GM23338 (cell line): ENCODE measurements at regions not wholly inside any gene's neighbourhood (a gene's known extent, or its start where the extent isn't known, plus 50 kb on each side); places are given as distances from the start of the nearest gene placed in this dataset.

Experiments
- ATAC-seq: fragments of 200-7000 bp; cut with Tn5 transposase; 3 replicates; pipeline ENCODE4 v1.9.1; 2020
- DNase-seq: peaks from one replicate; pipeline ENCODE4 v3.0.0-alpha.2; 2015; ENCODE audit warnings: low spot score
- H2AFZ ChIP-seq: fragments of 200-600 bp; sonication (generic); 2 replicates; pipeline ENCODE4 v1.8.0; 2016; ENCODE audit warnings: antibody characterized with exemption, mild to moderate bottlenecking, moderate library complexity
- H3F3A ChIP-seq: fragments of 200-600 bp; sonication (generic); replicated peaks from 2 replicates; pipeline ENCODE4 v1.8.0; 2017; ENCODE audit warnings: antibody characterized with exemption, mixed run types, low read depth
- H3K27ac ChIP-seq: fragments of 200-600 bp; sonication (generic); 2 replicates; pipeline ENCODE4 v1.6.1; 2016; ENCODE audit warnings: low read depth
- H3K27me3 ChIP-seq: fragments of 200-600 bp; sonication (generic); 2 replicates; pipeline ENCODE4 v1.8.0; 2016; ENCODE audit warnings: mild to moderate bottlenecking, mixed run types, moderate library complexity; ENCODE audit not compliant: insufficient read depth
- H3K36me3 ChIP-seq: fragments of 200-600 bp; sonication (generic); 2 replicates; pipeline ENCODE4 v1.8.0; 2016; ENCODE audit warnings: mild to moderate bottlenecking; ENCODE audit not compliant: insufficient read depth
- H3K4me1 ChIP-seq: fragments of 200-600 bp; sonication (generic); 2 replicates; pipeline ENCODE4 v1.8.0; 2016; ENCODE audit warnings: mild to moderate bottlenecking, moderate library complexity; ENCODE audit not compliant: insufficient read depth
- H3K4me2 ChIP-seq: fragments of 200-600 bp; sonication (generic); 2 replicates; pipeline ENCODE4 v1.7.1; 2017; ENCODE audit warnings: mixed run types
- H3K4me3 ChIP-seq: fragments of 200-600 bp; sonication (generic); 2 replicates; pipeline ENCODE4 v1.6.1; 2016; ENCODE audit warnings: mixed run types
- H3K79me2 ChIP-seq: fragments of 200-600 bp; sonication (generic); replicated peaks from 2 replicates; pipeline ENCODE4 v1.8.0; 2017; ENCODE audit warnings: mild to moderate bottlenecking; ENCODE audit not compliant: insufficient read depth
- H3K9me2 ChIP-seq: fragments of 200-600 bp; sonication (generic); 2 replicates; pipeline ENCODE4 v1.8.0; 2017; ENCODE audit not compliant: insufficient read depth
- H4K20me1 ChIP-seq: fragments of 200-600 bp; sonication (generic); replicated peaks from 2 replicates; pipeline ENCODE4 v1.8.0; 2017; ENCODE audit warnings: mild to moderate bottlenecking; ENCODE audit not compliant: insufficient read depth
- H3K27ac Mint-ChIP-seq: 2 replicates; pipeline ENCODE4 v1.8.0; 2020; ENCODE audit warnings: inconsistent platforms, mild to moderate bottlenecking, moderate library complexity, mixed read lengths
- H3K27me3 Mint-ChIP-seq: 3 replicates; pipeline ENCODE4 v1.8.0; 2022; ENCODE audit warnings: low read depth, mild to moderate bottlenecking, moderate library complexity, mixed read lengths, inconsistent platforms; ENCODE audit not compliant: insufficient read depth, poor library complexity
- H3K36me3 Mint-ChIP-seq: 3 replicates; pipeline ENCODE4 v1.8.0; 2021; ENCODE audit warnings: low read depth, mild to moderate bottlenecking, inconsistent platforms, moderate library complexity, mixed read lengths
- H3K4me1 Mint-ChIP-seq: 3 replicates; pipeline ENCODE4 v1.8.0; 2020; ENCODE audit warnings: mild to moderate bottlenecking, inconsistent platforms, mixed read lengths
- H3K4me3 Mint-ChIP-seq: 3 replicates; pipeline ENCODE4 v1.8.0; 2021; ENCODE audit warnings: moderate library complexity, mild to moderate bottlenecking, inconsistent platforms, mixed read lengths
- H3K9me3 Mint-ChIP-seq: 3 replicates; pipeline ENCODE4 v1.8.0; 2020; ENCODE audit warnings: moderate library complexity, mild to moderate bottlenecking, inconsistent platforms, mixed read lengths
- CREB1 ChIP-seq: fragments of 250-450 bp; sonication (Bioruptor Pico); IDR thresholded peaks from 2 replicates; pipeline ENCODE4 v1.5.0; 2020; ENCODE audit warnings: low read depth, mild to moderate bottlenecking, moderate library complexity
- EZH2 ChIP-seq: fragments of 200-600 bp; sonication (generic); IDR thresholded peaks from one replicate; pipeline ENCODE4 v1.8.0; 2017; ENCODE audit warnings: antibody characterized with exemption, mild to moderate bottlenecking, low read depth; ENCODE audit not compliant: unreplicated experiment
- JUNB ChIP-seq: IDR thresholded peaks from one replicate; pipeline ENCODE4 v1.6.1; 2016; ENCODE audit warnings: antibody characterized with exemption; ENCODE audit not compliant: unreplicated experiment
- NANOG ChIP-seq: IDR thresholded peaks from 2 replicates; pipeline ENCODE4 v1.6.1; 2016; ENCODE audit warnings: antibody characterized with exemption, borderline replicate concordance
- POLR2AphosphoS5 ChIP-seq: IDR thresholded peaks from 2 replicates; pipeline ENCODE4 v1.6.1; 2016; ENCODE audit warnings: antibody characterized with exemption, low read depth
- STAT1 ChIP-seq: IDR thresholded peaks from one replicate; pipeline ENCODE4 v1.6.1; 2016; ENCODE audit warnings: antibody characterized with exemption; ENCODE audit not compliant: unreplicated experiment
- ZNF114 ChIP-seq: fragments of 250-450 bp; sonication (Bioruptor Pico); IDR thresholded peaks from 2 replicates; pipeline ENCODE4 v1.5.0; 2020; ENCODE audit warnings: mild to moderate bottlenecking, moderate library complexity
- ZNF331 ChIP-seq: fragments of 250-450 bp; sonication (Bioruptor Pico); IDR thresholded peaks from 2 replicates; pipeline ENCODE4 v1.5.0; 2020; ENCODE audit warnings: low read depth, mild to moderate bottlenecking, moderate library complexity
- TF ChIP-seq, protein P1 (sequence below), 2 experiments: fragments of 200-600 bp in 1 of 2; sonication (generic) in 1 of 2; conservative IDR thresholded peaks; 2 replicates each; pipeline versions ENCODE4 v1.5.1 to v1.6.1; 2016 to 2017; ENCODE audit warnings: antibody characterized with exemption in 2 of 2, low read depth in 2 of 2, mild to moderate bottlenecking in 2 of 2, moderate library complexity in 1 of 2
- TF ChIP-seq, protein P2 (sequence below): IDR thresholded peaks from 2 replicates; pipeline ENCODE4 v1.6.1; 2016; ENCODE audit warnings: antibody characterized with exemption
- TF ChIP-seq, protein P3 (sequence below): IDR thresholded peaks from one replicate; pipeline ENCODE4 v1.6.1; 2018; ENCODE audit warnings: antibody characterized with exemption; ENCODE audit not compliant: unreplicated experiment
- TF ChIP-seq, protein P4 (sequence below): fragments of 250-450 bp; sonication (Bioruptor Pico); IDR thresholded peaks from 2 replicates; pipeline ENCODE4 v1.5.0; 2020; ENCODE audit warnings: mild to moderate bottlenecking, moderate library complexity

DNA sequence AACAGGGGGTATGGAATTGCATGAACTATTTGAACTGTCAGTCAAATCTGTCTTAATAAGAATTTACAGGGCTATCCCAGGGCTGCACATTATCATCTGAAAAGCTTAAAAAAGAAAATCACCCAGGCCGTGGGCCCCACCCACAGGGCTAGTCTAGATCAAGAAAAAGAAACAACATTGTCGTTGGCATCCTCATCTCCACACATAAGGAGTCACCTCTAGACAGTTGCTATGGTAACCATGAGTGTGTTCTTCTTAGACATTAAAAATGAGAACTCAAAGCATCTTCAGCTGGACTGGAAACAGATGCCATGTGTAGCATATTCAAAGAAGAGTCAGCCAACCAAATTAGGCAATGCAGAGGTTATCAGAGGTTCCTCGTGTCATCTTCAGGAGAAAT is 72.3 kb upstream of the CPO start:
- H3K4me1 Mint-ChIP-seq, result peaks cover 12% of the 10 kb centered on the region
- no peak for TF ChIP-seq STAT1
- TF ChIP-seq EZH2, result no peak
- TF ChIP-seq JUNB, result no peak
- no peak for TF ChIP-seq ZNF114
- TF ChIP-seq CREB1 (CRISPR knock-in tag), result no peak
- TF ChIP-seq, protein P1, sequence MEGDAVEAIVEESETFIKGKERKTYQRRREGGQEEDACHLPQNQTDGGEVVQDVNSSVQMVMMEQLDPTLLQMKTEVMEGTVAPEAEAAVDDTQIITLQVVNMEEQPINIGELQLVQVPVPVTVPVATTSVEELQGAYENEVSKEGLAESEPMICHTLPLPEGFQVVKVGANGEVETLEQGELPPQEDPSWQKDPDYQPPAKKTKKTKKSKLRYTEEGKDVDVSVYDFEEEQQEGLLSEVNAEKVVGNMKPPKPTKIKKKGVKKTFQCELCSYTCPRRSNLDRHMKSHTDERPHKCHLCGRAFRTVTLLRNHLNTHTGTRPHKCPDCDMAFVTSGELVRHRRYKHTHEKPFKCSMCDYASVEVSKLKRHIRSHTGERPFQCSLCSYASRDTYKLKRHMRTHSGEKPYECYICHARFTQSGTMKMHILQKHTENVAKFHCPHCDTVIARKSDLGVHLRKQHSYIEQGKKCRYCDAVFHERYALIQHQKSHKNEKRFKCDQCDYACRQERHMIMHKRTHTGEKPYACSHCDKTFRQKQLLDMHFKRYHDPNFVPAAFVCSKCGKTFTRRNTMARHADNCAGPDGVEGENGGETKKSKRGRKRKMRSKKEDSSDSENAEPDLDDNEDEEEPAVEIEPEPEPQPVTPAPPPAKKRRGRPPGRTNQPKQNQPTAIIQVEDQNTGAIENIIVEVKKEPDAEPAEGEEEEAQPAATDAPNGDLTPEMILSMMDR (conservative IDR thresholded peaks at IDR 0.05; ENCODE audit: low read depth in 2 of 2), result no peak
- TF ChIP-seq POLR2AphosphoS5, result no peak
- TF ChIP-seq, protein P2, sequence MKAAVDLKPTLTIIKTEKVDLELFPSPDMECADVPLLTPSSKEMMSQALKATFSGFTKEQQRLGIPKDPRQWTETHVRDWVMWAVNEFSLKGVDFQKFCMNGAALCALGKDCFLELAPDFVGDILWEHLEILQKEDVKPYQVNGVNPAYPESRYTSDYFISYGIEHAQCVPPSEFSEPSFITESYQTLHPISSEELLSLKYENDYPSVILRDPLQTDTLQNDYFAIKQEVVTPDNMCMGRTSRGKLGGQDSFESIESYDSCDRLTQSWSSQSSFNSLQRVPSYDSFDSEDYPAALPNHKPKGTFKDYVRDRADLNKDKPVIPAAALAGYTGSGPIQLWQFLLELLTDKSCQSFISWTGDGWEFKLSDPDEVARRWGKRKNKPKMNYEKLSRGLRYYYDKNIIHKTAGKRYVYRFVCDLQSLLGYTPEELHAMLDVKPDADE, result no peak
- no peak for TF ChIP-seq NANOG
- TF ChIP-seq, protein P3, sequence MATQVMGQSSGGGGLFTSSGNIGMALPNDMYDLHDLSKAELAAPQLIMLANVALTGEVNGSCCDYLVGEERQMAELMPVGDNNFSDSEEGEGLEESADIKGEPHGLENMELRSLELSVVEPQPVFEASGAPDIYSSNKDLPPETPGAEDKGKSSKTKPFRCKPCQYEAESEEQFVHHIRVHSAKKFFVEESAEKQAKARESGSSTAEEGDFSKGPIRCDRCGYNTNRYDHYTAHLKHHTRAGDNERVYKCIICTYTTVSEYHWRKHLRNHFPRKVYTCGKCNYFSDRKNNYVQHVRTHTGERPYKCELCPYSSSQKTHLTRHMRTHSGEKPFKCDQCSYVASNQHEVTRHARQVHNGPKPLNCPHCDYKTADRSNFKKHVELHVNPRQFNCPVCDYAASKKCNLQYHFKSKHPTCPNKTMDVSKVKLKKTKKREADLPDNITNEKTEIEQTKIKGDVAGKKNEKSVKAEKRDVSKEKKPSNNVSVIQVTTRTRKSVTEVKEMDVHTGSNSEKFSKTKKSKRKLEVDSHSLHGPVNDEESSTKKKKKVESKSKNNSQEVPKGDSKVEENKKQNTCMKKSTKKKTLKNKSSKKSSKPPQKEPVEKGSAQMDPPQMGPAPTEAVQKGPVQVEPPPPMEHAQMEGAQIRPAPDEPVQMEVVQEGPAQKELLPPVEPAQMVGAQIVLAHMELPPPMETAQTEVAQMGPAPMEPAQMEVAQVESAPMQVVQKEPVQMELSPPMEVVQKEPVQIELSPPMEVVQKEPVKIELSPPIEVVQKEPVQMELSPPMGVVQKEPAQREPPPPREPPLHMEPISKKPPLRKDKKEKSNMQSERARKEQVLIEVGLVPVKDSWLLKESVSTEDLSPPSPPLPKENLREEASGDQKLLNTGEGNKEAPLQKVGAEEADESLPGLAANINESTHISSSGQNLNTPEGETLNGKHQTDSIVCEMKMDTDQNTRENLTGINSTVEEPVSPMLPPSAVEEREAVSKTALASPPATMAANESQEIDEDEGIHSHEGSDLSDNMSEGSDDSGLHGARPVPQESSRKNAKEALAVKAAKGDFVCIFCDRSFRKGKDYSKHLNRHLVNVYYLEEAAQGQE, result no peak
- no peak for TF ChIP-seq ZNF331 (CRISPR knock-in tag)
- TF ChIP-seq, protein P4, sequence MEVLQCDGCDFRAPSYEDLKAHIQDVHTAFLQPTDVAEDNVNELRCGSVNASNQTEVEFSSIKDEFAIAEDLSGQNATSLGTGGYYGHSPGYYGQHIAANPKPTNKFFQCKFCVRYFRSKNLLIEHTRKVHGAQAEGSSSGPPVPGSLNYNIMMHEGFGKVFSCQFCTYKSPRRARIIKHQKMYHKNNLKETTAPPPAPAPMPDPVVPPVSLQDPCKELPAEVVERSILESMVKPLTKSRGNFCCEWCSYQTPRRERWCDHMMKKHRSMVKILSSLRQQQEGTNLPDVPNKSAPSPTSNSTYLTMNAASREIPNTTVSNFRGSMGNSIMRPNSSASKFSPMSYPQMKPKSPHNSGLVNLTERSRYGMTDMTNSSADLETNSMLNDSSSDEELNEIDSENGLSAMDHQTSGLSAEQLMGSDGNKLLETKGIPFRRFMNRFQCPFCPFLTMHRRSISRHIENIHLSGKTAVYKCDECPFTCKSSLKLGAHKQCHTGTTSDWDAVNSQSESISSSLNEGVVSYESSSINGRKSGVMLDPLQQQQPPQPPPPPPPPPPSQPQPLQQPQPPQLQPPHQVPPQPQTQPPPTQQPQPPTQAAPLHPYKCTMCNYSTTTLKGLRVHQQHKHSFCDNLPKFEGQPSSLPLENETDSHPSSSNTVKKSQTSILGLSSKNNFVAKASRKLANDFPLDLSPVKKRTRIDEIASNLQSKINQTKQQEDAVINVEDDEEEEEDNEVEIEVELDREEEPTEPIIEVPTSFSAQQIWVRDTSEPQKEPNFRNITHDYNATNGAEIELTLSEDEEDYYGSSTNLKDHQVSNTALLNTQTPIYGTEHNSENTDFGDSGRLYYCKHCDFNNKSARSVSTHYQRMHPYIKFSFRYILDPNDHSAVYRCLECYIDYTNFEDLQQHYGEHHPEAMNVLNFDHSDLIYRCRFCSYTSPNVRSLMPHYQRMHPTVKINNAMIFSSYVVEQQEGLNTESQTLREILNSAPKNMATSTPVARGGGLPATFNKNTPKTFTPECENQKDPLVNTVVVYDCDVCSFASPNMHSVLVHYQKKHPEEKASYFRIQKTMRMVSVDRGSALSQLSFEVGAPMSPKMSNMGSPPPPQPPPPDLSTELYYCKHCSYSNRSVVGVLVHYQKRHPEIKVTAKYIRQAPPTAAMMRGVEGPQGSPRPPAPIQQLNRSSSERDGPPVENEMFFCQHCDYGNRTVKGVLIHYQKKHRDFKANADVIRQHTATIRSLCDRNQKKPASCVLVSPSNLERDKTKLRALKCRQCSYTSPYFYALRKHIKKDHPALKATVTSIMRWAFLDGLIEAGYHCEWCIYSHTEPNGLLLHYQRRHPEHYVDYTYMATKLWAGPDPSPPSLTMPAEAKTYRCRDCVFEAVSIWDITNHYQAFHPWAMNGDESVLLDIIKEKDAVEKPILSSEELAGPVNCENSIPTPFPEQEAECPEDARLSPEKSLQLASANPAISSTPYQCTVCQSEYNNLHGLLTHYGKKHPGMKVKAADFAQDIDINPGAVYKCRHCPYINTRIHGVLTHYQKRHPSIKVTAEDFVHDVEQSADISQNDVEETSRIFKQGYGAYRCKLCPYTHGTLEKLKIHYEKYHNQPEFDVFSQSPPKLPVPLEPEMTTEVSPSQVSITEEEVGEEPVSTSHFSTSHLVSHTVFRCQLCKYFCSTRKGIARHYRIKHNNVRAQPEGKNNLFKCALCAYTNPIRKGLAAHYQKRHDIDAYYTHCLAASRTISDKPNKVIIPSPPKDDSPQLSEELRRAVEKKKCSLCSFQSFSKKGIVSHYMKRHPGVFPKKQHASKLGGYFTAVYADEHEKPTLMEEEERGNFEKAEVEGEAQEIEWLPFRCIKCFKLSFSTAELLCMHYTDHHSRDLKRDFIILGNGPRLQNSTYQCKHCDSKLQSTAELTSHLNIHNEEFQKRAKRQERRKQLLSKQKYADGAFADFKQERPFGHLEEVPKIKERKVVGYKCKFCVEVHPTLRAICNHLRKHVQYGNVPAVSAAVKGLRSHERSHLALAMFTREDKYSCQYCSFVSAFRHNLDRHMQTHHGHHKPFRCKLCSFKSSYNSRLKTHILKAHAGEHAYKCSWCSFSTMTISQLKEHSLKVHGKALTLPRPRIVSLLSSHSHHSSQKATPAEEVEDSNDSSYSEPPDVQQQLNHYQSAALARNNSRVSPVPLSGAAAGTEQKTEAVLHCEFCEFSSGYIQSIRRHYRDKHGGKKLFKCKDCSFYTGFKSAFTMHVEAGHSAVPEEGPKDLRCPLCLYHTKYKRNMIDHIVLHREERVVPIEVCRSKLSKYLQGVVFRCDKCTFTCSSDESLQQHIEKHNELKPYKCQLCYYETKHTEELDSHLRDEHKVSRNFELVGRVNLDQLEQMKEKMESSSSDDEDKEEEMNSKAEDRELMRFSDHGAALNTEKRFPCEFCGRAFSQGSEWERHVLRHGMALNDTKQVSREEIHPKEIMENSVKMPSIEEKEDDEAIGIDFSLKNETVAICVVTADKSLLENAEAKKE, result no peak
- no peak for DNase-seq

More for the DNA sequence above, 72.3 kb upstream of the CPO start:
- no peak for ATAC-seq
- Mint-ChIP-seq H3K4me3 (no peak overlapping the region), H3K9me3 (no peaks in the 10 kb centered on the region), H3K36me3 (no peaks in the 10 kb centered on the region), H3K27ac (no peak overlapping the region), H3K27me3 (peaks cover 2% of the 10 kb centered on the region)
- H3K9me2 ChIP-seq, result no peaks in the 10 kb centered on the region
- no peak overlapping the region for H3K4me2 ChIP-seq
- H2AFZ ChIP-seq, result no peak overlapping the region
- peaks cover 10% of the 10 kb centered on the region for H3K4me1 ChIP-seq
- no peaks in the 10 kb centered on the region for H3K27me3 ChIP-seq
- H3F3A ChIP-seq, result no peaks in the 10 kb centered on the region
- no peaks in the 10 kb centered on the region for H3K36me3 ChIP-seq
- H3K27ac ChIP-seq, result no peak overlapping the region
- H3K4me3 ChIP-seq, result no peak overlapping the region
- H3K79me2 ChIP-seq, result no peaks in the 10 kb centered on the region
- H4K20me1 ChIP-seq, result no peaks in the 10 kb centered on the region
